SK-N-SH (cell line): ENCODE measurements at regions not wholly inside any gene's neighbourhood (a gene's known extent, or its start where the extent isn't known, plus 50 kb on each side); places are given as distances from the start of the nearest gene placed in this dataset.

Experiments
- CTCF ChIA-PET: fragments of 300-600, 350-600 bp; formaldehyde crosslinking; extraction: SDS; loops from one replicate; lab custom pipeline; 2021; lab: Yijun Ruan, JAX
- POLR2A ChIA-PET: fragments of 350-600 bp; sonication (Branson Sonifier 250); formaldehyde crosslinking; extraction: SDS; loops from one replicate; lab custom pipeline; 2020; ENCODE audit warnings: antibody characterized with exemption, inconsistent platforms; lab: Yijun Ruan, JAX
- DNase-seq: peaks from one replicate; pipeline ENCODE4 v3.0.0; 2012
- H2AFZ ChIP-seq: fragments of 200-600 bp; sonication (generic); 2 replicates; pipeline ENCODE4 v1.8.1; 2016; ENCODE audit warnings: antibody characterized with exemption, mild to moderate bottlenecking, low read depth
- H3F3A ChIP-seq: fragments of 200-600 bp; sonication (generic); replicated peaks from 2 replicates; pipeline ENCODE3; 2016; ENCODE audit warnings: antibody characterized with exemption, mild to moderate bottlenecking; ENCODE audit not compliant: insufficient read depth
- H3K27ac ChIP-seq, 2 experiments: fragments of 200-500 bp in 1 of 2; fragments of 200-600 bp in 1 of 2; sonication (Bioruptor generic) in 1 of 2; sonication (generic), shearing (Covaris generic) in 1 of 2; 2 replicates each; pipeline versions ENCODE4 v1.5.1 to v1.6.1; 2014 to 2016; ENCODE audit warnings: low read depth in 2 of 2, inconsistent platforms in 1 of 2, low read length in 1 of 2, mild to moderate bottlenecking in 1 of 2, mixed read lengths in 1 of 2
- H3K27me3 ChIP-seq: fragments of 200-600 bp; sonication (generic), shearing (Covaris generic); 2 replicates; pipeline ENCODE4 v1.6.1; 2016; ENCODE audit warnings: mixed run types; ENCODE audit not compliant: insufficient read depth
- H3K36me3 ChIP-seq, 2 experiments: fragments of 200-500 bp in 1 of 2; fragments of 200-600 bp in 1 of 2; sonication (Bioruptor generic) in 1 of 2; sonication (generic) in 1 of 2; replicated peaks in 1 of 2; 2 replicates each; pipeline versions ENCODE3 to v1.5.1; 2014 to 2016; ENCODE audit warnings: low read length in 1 of 2, mild to moderate bottlenecking in 1 of 2; ENCODE audit not compliant: insufficient read depth in 2 of 2, control insufficient read depth in 1 of 2
- H3K4me1 ChIP-seq, 2 experiments: fragments of 200-500 bp in 1 of 2; fragments of 200-600 bp in 1 of 2; sonication (Bioruptor generic) in 1 of 2; sonication (generic), shearing (Covaris generic) in 1 of 2; 2 replicates each; pipeline versions ENCODE4 v1.5.1 to v1.6.1; 2014 to 2016; ENCODE audit warnings: low read depth in 1 of 2, low read length in 1 of 2, mixed run types in 1 of 2; ENCODE audit not compliant: insufficient read depth in 2 of 2, control insufficient read depth in 1 of 2
- H3K4me2 ChIP-seq: fragments of 200-600 bp; sonication (generic), shearing (Covaris generic); 2 replicates; pipeline ENCODE4 v1.6.1; 2017; ENCODE audit warnings: mixed run types
- H3K4me3 ChIP-seq, 2 experiments: fragments of 200-500 bp in 1 of 2; fragments of 200-600 bp in 1 of 2; sonication (Bioruptor generic) in 1 of 2; sonication (generic), shearing (Covaris generic) in 1 of 2; 2 replicates each; pipeline versions ENCODE4 v1.5.1 to v1.8.1; 2014 to 2016; ENCODE audit warnings: low read depth in 2 of 2, inconsistent platforms in 1 of 2, low read length in 1 of 2, mild to moderate bottlenecking in 1 of 2, mixed read lengths in 1 of 2, moderate library complexity in 1 of 2
- H3K79me2 ChIP-seq: fragments of 200-600 bp; sonication (generic); 2 replicates; pipeline ENCODE4 v1.8.1; 2017; ENCODE audit warnings: mild to moderate bottlenecking; ENCODE audit not compliant: insufficient read depth
- H3K9ac ChIP-seq: fragments of 200-600 bp; sonication (generic); 2 replicates; pipeline ENCODE4 v1.6.1; 2017; ENCODE audit warnings: mixed run types
- H3K9me2 ChIP-seq: fragments of 200-600 bp; sonication (generic); 2 replicates; pipeline ENCODE4 v1.6.1; 2017; ENCODE audit warnings: mixed run types
- H3K9me3 ChIP-seq: fragments of 200-600 bp; sonication (generic); 2 replicates; pipeline ENCODE4 v1.6.1; 2017; ENCODE audit warnings: mixed run types, mild to moderate bottlenecking, moderate library complexity
- H4K20me1 ChIP-seq: fragments of 200-600 bp; sonication (generic); 2 replicates; pipeline ENCODE4 v1.6.1; 2017; ENCODE audit warnings: mild to moderate bottlenecking, mixed run types; ENCODE audit not compliant: insufficient read depth
- ELF1 ChIP-seq: IDR thresholded peaks from 2 replicates; pipeline ENCODE4 v1.4.0; 2012
- EP300 ChIP-seq, 2 experiments: IDR thresholded peaks; 2 replicates each; pipeline versions ENCODE4 v1.4.0 to v1.6.1; 2012; ENCODE audit warnings: borderline replicate concordance in 1 of 2, low read depth in 1 of 2, low read length in 1 of 2
- EZH2phosphoT487 ChIP-seq: fragments of 200-600 bp; sonication (generic); IDR thresholded peaks from 2 replicates; pipeline ENCODE4 v1.6.1; 2017; ENCODE audit warnings: low read depth, mixed run types, mild to moderate bottlenecking, antibody characterized with exemption, moderate library complexity, borderline replicate concordance
- FOXJ3 ChIP-seq: sonication (generic); formaldehyde crosslinking; IDR thresholded peaks from 2 replicates; pipeline ENCODE4 v1.5.1; 2020; ENCODE audit warnings: mild to moderate bottlenecking, missing genetic modification reagents
- FOXM1 ChIP-seq: IDR thresholded peaks from 2 replicates; pipeline ENCODE4 v1.4.0; 2012; ENCODE audit warnings: low read depth, mild to moderate bottlenecking
- GATA2 ChIP-seq: sonication (generic); formaldehyde crosslinking; IDR thresholded peaks from 2 replicates; pipeline ENCODE4 v1.5.0; 2020; ENCODE audit warnings: mild to moderate bottlenecking, missing genetic modification reagents
- JUND ChIP-seq: IDR thresholded peaks from 2 replicates; pipeline ENCODE4 v1.4.0; 2012
- MEF2A ChIP-seq: IDR thresholded peaks from 2 replicates; pipeline ENCODE4 v1.4.0; 2012; ENCODE audit warnings: low read depth, borderline replicate concordance
- MXI1 ChIP-seq: IDR thresholded peaks from 2 replicates; pipeline ENCODE4 v1.6.1; 2012; ENCODE audit warnings: mild to moderate bottlenecking, low read depth, low read length, improper control_type of control experiment
- NFIC ChIP-seq: IDR thresholded peaks from 2 replicates; pipeline ENCODE4 v1.4.0; 2012; ENCODE audit warnings: borderline replicate concordance
- POLR2AphosphoS5 ChIP-seq: IDR thresholded peaks from 2 replicates; pipeline ENCODE4 v1.6.1; 2012; ENCODE audit warnings: low read depth, low read length
- RAD21 ChIP-seq: IDR thresholded peaks from 2 replicates; pipeline ENCODE4 v1.6.1; 2012; ENCODE audit warnings: mild to moderate bottlenecking, low read length
- RCOR1 ChIP-seq: fragments of 150-350 bp; IDR thresholded peaks from 2 replicates; pipeline ENCODE4 v1.6.1; 2017; ENCODE audit warnings: antibody characterized with exemption, low read length
- RFX5 ChIP-seq: IDR thresholded peaks from 2 replicates; pipeline ENCODE4 v1.6.1; 2012; ENCODE audit warnings: mild to moderate bottlenecking, improper control_type of control experiment, low read length
- SIN3A ChIP-seq: IDR thresholded peaks from 2 replicates; pipeline ENCODE4 v1.6.1; 2012; ENCODE audit warnings: low read depth, mild to moderate bottlenecking, low read length, moderate library complexity, borderline replicate concordance
- SMC3 ChIP-seq: IDR thresholded peaks from 2 replicates; pipeline ENCODE4 v1.6.1; 2012; ENCODE audit warnings: low read depth, low read length, improper control_type of control experiment
- TCF12 ChIP-seq: IDR thresholded peaks from 2 replicates; pipeline ENCODE4 v1.4.0; 2012
- TEAD4 ChIP-seq: IDR thresholded peaks from 2 replicates; pipeline ENCODE4 v1.4.0; 2012; ENCODE audit warnings: mild to moderate bottlenecking, borderline replicate concordance; ENCODE audit not compliant: insufficient read depth
- YY1 ChIP-seq: IDR thresholded peaks from 2 replicates; pipeline ENCODE4 v1.4.0; 2012; ENCODE audit warnings: low read depth, mild to moderate bottlenecking
- WGBS: methylation state at CpG from one replicate; pipeline ENCODE4 v1.1.6; 2017; ENCODE audit warnings: low lambda C conversion rate; 5-methylcytosine and 5-hydroxymethylcytosine counted together
- TF ChIP-seq, protein P1 (sequence below): IDR thresholded peaks from 2 replicates; pipeline ENCODE4 v1.4.0; 2012; ENCODE audit warnings: low read depth
- TF ChIP-seq, protein P2 (sequence below): fragments of 200-600 bp; sonication (generic); IDR thresholded peaks from 2 replicates; pipeline ENCODE4 v1.6.1; 2017; ENCODE audit warnings: antibody characterized with exemption, mild to moderate bottlenecking, moderate library complexity
- TF ChIP-seq, protein P3 (sequence below): IDR thresholded peaks from 2 replicates; pipeline ENCODE4 v1.6.1; 2012; ENCODE audit warnings: mild to moderate bottlenecking, low read depth, low read length, moderate library complexity

DNA sequence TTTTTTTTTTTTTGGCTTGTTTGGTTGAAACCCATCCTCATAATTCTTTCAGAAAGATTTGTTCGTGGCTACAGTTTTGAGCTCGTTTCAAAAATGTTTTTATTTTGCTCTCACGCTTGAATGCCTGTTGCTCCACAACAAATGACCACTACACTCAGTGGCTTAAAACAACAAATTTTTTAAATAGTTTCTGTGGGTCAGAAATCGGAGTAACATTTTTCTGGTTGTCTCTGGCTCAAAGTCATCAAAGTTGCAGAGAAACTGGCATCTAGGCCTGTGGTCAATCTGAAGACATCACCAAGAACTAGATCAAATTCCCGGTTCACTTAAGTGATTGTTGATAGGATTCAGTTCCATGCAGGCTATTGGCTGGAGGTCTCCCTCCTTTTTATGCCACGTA is 560.0 kb downstream of the SNAPC1 start:
- Histone ChIP-seq H3K9me2 (no peaks in the 10 kb centered on the region), H2AFZ (no peak overlapping the region), H3K9me3 (no peaks in the 10 kb centered on the region), H3K27me3 (no peaks in the 10 kb centered on the region), H3K27ac (no peak overlapping the region), H3K4me2 (no peak overlapping the region), H4K20me1 (no peaks in the 10 kb centered on the region), H3F3A (no peaks in the 10 kb centered on the region), H3K4me3 (no peak overlapping the region), H3K9ac (no peak overlapping the region), H3K4me1 (no peaks in the 10 kb centered on the region), H3K36me3 (no peaks in the 10 kb centered on the region), H3K79me2 (no peaks in the 10 kb centered on the region)
- no peak for DNase-seq
- CTCF ChIA-PET = no interaction called here
- POLR2A ChIA-PET = no interaction called here
- WGBS = 4% methylated on average over 6 of the region's 6 CpGs
- TF ChIP-seq EP300 (IDR thresholded peaks at IDR 0.05; ENCODE audit: borderline replicate concordance in 1 of 2, low read depth in 1 of 2, low read length in 1 of 2) = no peak
- TF ChIP-seq RCOR1 = no peak
- TF ChIP-seq NFIC = no peak
- no peak for TF ChIP-seq FOXJ3 (CRISPR knock-in tag)
- no peak for TF ChIP-seq GATA2
- no peak for TF ChIP-seq FOXM1
- no peak for TF ChIP-seq TCF12

DNA sequence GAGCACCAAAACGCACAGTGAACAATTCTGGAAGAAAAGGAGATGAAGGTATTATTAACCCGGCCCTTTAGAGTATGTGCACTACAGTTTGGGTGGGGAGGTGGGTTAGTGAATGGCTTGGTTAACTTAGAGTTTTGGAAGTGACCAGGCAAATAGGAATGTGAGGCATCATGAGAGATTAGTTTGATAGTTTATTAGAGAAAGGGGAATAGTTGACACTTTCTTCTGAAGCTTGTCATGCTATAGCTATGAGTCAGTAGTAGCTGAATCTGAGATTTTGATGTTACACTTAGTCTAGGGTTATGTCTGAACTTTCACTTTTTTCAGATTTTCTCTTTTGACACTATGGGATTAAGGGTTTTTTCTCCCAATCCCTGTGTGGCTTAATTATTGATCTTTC is 567.2 kb downstream of the SNAPC1 start:
- Histone ChIP-seq H4K20me1 (no peaks in the 10 kb centered on the region), H3K9ac (no peak overlapping the region), H3K27me3 (no peaks in the 10 kb centered on the region), H3K27ac (no peak overlapping the region), H3K4me2 (no peak overlapping the region), H3K4me1 (no peaks in the 10 kb centered on the region), H3K9me3 (no peaks in the 10 kb centered on the region), H3K9me2 (no peaks in the 10 kb centered on the region; the same call in 1 of the 2 replicates), H2AFZ (no peak overlapping the region), H3K4me3 (no peak overlapping the region), H3F3A (no peaks in the 10 kb centered on the region), H3K36me3 (no peaks in the 10 kb centered on the region), H3K79me2 (no peaks in the 10 kb centered on the region)
- ChIA-PET CTCF (no interaction called here), POLR2A (no interaction called here)
- 5% methylated on average over 2 of the region's 2 CpGs for WGBS
- no peak for TF ChIP-seq RFX5
- TF ChIP-seq GATA2 = no peak
- TF ChIP-seq SMC3 = no peak
- TF ChIP-seq EZH2phosphoT487 = no peak
- TF ChIP-seq ELF1 = no peak
- TF ChIP-seq RCOR1 = no peak
- TF ChIP-seq, protein P1, sequence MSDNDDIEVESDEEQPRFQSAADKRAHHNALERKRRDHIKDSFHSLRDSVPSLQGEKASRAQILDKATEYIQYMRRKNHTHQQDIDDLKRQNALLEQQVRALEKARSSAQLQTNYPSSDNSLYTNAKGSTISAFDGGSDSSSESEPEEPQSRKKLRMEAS = no peak
- TF ChIP-seq, protein P2, sequence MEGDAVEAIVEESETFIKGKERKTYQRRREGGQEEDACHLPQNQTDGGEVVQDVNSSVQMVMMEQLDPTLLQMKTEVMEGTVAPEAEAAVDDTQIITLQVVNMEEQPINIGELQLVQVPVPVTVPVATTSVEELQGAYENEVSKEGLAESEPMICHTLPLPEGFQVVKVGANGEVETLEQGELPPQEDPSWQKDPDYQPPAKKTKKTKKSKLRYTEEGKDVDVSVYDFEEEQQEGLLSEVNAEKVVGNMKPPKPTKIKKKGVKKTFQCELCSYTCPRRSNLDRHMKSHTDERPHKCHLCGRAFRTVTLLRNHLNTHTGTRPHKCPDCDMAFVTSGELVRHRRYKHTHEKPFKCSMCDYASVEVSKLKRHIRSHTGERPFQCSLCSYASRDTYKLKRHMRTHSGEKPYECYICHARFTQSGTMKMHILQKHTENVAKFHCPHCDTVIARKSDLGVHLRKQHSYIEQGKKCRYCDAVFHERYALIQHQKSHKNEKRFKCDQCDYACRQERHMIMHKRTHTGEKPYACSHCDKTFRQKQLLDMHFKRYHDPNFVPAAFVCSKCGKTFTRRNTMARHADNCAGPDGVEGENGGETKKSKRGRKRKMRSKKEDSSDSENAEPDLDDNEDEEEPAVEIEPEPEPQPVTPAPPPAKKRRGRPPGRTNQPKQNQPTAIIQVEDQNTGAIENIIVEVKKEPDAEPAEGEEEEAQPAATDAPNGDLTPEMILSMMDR = no peak
- TF ChIP-seq SIN3A = no peak
- TF ChIP-seq RAD21 = no peak
- TF ChIP-seq POLR2AphosphoS5 = no peak
- TF ChIP-seq TEAD4 = no peak
- TF ChIP-seq, protein P3, sequence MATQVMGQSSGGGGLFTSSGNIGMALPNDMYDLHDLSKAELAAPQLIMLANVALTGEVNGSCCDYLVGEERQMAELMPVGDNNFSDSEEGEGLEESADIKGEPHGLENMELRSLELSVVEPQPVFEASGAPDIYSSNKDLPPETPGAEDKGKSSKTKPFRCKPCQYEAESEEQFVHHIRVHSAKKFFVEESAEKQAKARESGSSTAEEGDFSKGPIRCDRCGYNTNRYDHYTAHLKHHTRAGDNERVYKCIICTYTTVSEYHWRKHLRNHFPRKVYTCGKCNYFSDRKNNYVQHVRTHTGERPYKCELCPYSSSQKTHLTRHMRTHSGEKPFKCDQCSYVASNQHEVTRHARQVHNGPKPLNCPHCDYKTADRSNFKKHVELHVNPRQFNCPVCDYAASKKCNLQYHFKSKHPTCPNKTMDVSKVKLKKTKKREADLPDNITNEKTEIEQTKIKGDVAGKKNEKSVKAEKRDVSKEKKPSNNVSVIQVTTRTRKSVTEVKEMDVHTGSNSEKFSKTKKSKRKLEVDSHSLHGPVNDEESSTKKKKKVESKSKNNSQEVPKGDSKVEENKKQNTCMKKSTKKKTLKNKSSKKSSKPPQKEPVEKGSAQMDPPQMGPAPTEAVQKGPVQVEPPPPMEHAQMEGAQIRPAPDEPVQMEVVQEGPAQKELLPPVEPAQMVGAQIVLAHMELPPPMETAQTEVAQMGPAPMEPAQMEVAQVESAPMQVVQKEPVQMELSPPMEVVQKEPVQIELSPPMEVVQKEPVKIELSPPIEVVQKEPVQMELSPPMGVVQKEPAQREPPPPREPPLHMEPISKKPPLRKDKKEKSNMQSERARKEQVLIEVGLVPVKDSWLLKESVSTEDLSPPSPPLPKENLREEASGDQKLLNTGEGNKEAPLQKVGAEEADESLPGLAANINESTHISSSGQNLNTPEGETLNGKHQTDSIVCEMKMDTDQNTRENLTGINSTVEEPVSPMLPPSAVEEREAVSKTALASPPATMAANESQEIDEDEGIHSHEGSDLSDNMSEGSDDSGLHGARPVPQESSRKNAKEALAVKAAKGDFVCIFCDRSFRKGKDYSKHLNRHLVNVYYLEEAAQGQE = no peak
- no peak for TF ChIP-seq MXI1
- no peak for TF ChIP-seq YY1
- TF ChIP-seq MEF2A = no peak
- no peak for TF ChIP-seq FOXJ3 (CRISPR knock-in tag)
- no peak for TF ChIP-seq JUND
- no peak for DNase-seq
